Sigmoid colon (tissue), 6 donors: ENCODE measurements at regions not wholly inside any gene's neighbourhood (a gene's known extent, or its start where the extent isn't known, plus 50 kb on each side); places are given as distances from the start of the nearest gene placed in this dataset.

ENCODE experiments used
- DNase-seq: peaks from one replicate; pipeline ENCODE4 v3.0.0-alpha.2; 2019
- H3K27ac ChIP-seq, 4 donors: fragments of 200-600 bp; sonication (generic); one replicate each; pipeline ENCODE4 v1.5.1; 2016 to 2019; ENCODE audit warnings: mild to moderate bottlenecking in 1 of 4
- H3K27me3 ChIP-seq, 3 donors: fragments of 200-600 bp; sonication (generic); one replicate each; pipeline ENCODE4 v1.5.1; 2019; ENCODE audit warnings: mild to moderate bottlenecking in 1 of 3
- H3K36me3 ChIP-seq, 4 donors: fragments of 200-600 bp; sonication (generic); one replicate each; pipeline ENCODE4 v1.5.1; 2016 to 2019
- H3K4me1 ChIP-seq, 4 donors: fragments of 200-600 bp; sonication (generic); one replicate each; pipeline ENCODE4 v1.5.1; 2017 to 2019
- H3K4me3 ChIP-seq, 4 donors: fragments of 200-600 bp; sonication (generic); one replicate each; pipeline ENCODE4 v1.5.1; 2017 to 2019; ENCODE audit warnings: mild to moderate bottlenecking in 2 of 4, moderate library complexity in 1 of 4
- H3K9me3 ChIP-seq, 4 donors: fragments of 200-600 bp in 3 of 4; sonication (generic) in 3 of 4; one replicate each; pipeline versions ENCODE4 v1.5.1 to v1.6.1; 2013 to 2019
- EP300 ChIP-seq, 4 donors: sonication (generic); formaldehyde crosslinking; IDR thresholded peaks; one replicate each; pipeline ENCODE4 v1.6.1; 2017; ENCODE audit warnings: antibody characterized with exemption in 4 of 4
- POLR2A ChIP-seq, 2 donors: fragments of 450-650 bp; IDR thresholded peaks; one replicate each; pipeline ENCODE4 v1.6.1; 2016; ENCODE audit warnings: antibody characterized with exemption in 2 of 2, mild to moderate bottlenecking in 2 of 2, moderate library complexity in 2 of 2
- POLR2AphosphoS5 ChIP-seq, 4 donors: sonication (generic); formaldehyde crosslinking; IDR thresholded peaks; one replicate each; pipeline ENCODE4 v1.6.1; 2017; ENCODE audit warnings: antibody characterized with exemption in 4 of 4
- WGBS, 2 donors: extraction: QIAGEN DNeasy Blood & Tissue Kit; methylation state at CpG; one replicate each; pipeline ENCODE4 v1.1.7; 2013; 5-methylcytosine and 5-hydroxymethylcytosine counted together
- intact Hi-C: fragments of 100-400 bp; cut with DNase I; formaldehyde crosslinking; loops from one replicate; pipeline ENCODE4 v1.15.1; 2023
- TF ChIP-seq, protein P1 (sequence below), 4 experiments: fragments of 450-650 bp in 3 of 4; fragments of 200-600 bp in 1 of 4; IDR thresholded peaks; one replicate each; pipeline ENCODE4 v1.5.1; 2016 to 2019; ENCODE audit warnings: antibody characterized with exemption in 4 of 4, mild to moderate bottlenecking in 3 of 4, moderate library complexity in 2 of 4
- donor health status: healthy with polysubstance abuse.
- donor health status: healthy.

DNA sequence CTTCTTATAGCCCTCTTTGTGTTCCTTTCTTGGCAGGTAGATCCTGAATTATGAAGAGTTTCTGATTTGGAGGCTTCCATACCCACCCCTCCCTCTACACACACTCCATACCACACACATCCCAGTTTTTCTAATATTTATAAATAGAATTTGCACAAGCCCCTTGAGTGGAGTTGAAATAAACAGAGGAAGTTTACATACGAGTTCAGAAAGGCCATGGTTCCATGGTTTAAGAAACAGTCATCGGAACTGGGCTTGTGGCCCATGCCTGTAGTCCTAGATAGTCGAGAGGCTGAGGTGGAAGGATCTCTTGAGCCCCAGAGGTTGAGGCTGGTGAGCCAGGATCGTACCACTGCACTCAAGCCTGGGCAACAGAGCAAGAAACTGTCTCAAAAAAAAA lies 62.7 kb upstream of the TANC1 start:
- intact Hi-C loops: loop anchor here (10.0 kb wide), 1 partner anchor 379 kb away; the partner anchor contains the start of gene WDSUB1
- H3K4me1 ChIP-seq: peaks cover 0 to 29% (median 22%) of the 10 kb centered on the region in 4 donors
- H3K27ac ChIP-seq: peak overlapping the region in 2 of 4 donors; percentile 31 to 51
- H3K27me3 ChIP-seq: no peaks in the 10 kb centered on the region
- WGBS, 2 donors: 70 to 75% methylated on average over 4 of the region's 4 CpGs
- no peaks in the 10 kb centered on the region for H3K36me3 ChIP-seq
- no peak for DNase-seq
- H3K4me3 ChIP-seq: no peak overlapping the region
- TF ChIP-seq, protein P1, sequence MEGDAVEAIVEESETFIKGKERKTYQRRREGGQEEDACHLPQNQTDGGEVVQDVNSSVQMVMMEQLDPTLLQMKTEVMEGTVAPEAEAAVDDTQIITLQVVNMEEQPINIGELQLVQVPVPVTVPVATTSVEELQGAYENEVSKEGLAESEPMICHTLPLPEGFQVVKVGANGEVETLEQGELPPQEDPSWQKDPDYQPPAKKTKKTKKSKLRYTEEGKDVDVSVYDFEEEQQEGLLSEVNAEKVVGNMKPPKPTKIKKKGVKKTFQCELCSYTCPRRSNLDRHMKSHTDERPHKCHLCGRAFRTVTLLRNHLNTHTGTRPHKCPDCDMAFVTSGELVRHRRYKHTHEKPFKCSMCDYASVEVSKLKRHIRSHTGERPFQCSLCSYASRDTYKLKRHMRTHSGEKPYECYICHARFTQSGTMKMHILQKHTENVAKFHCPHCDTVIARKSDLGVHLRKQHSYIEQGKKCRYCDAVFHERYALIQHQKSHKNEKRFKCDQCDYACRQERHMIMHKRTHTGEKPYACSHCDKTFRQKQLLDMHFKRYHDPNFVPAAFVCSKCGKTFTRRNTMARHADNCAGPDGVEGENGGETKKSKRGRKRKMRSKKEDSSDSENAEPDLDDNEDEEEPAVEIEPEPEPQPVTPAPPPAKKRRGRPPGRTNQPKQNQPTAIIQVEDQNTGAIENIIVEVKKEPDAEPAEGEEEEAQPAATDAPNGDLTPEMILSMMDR (IDR thresholded peaks at IDR 0.05): no peak
- TF ChIP-seq POLR2AphosphoS5 (IDR thresholded peaks at IDR 0.05) (no peak), POLR2A (IDR thresholded peaks at IDR 0.05) (no peak), EP300 (IDR thresholded peaks at IDR 0.05) (no peak)
- H3K9me3 ChIP-seq: no peaks in the 10 kb centered on the region

GRCh38 chr2:158907926-158908456 lies 60.4 kb upstream of the TANC1 start:
- Histone ChIP-seq H3K4me1 (peaks cover 0 to 29% (median 22%) of the 10 kb centered on the region in 4 donors), H3K27ac (no peak overlapping the region), H3K9me3 (no peaks in the 10 kb centered on the region), H3K36me3 (no peaks in the 10 kb centered on the region), H3K27me3 (no peaks in the 10 kb centered on the region), H3K4me3 (no peak overlapping the region)
- TF ChIP-seq, protein P1 (IDR thresholded peaks at IDR 0.05): no peak
- TF ChIP-seq POLR2AphosphoS5 (IDR thresholded peaks at IDR 0.05) (no peak), EP300 (IDR thresholded peaks at IDR 0.05) (no peak), POLR2A (IDR thresholded peaks at IDR 0.05) (no peak)
- WGBS, 2 donors: 91 to 97% methylated on average over 2 of the region's 2 CpGs
- no peak for DNase-seq
- intact Hi-C loops: loop anchor here (10.0 kb wide), 1 partner anchor 377 kb away; the partner anchor contains the start of gene WDSUB1

GRCh38 chr2:158912112-158912511 lies 56.3 kb upstream of the TANC1 start:
- H3K27ac ChIP-seq: no peak overlapping the region
- TF ChIP-seq POLR2AphosphoS5 (IDR thresholded peaks at IDR 0.05) (no peak), POLR2A (IDR thresholded peaks at IDR 0.05) (no peak), EP300 (IDR thresholded peaks at IDR 0.05) (no peak)
- TF ChIP-seq, protein P1 (IDR thresholded peaks at IDR 0.05): no peak
- H3K4me3 ChIP-seq: no peak overlapping the region
- H3K27me3 ChIP-seq: no peaks in the 10 kb centered on the region
- no peak for DNase-seq
- no peaks in the 10 kb centered on the region for H3K36me3 ChIP-seq
- intact Hi-C loops: no loop called here
- 65 to 71% methylated on average over 4 of the region's 4 CpGs for WGBS, 2 donors
- no peaks in the 10 kb centered on the region for H3K9me3 ChIP-seq
- H3K4me1 ChIP-seq: no peaks in the 10 kb centered on the region

GRCh38 chr2:158912765-158913164 lies 55.7 kb upstream of the TANC1 start:
- DNase-seq: no peak

More at GRCh38 chr2:158912765-158913164, 55.7 kb upstream of the TANC1 start:
- Histone ChIP-seq H3K27me3 (no peaks in the 10 kb centered on the region), H3K4me3 (no peak overlapping the region), H3K9me3 (no peaks in the 10 kb centered on the region), H3K4me1 (no peaks in the 10 kb centered on the region), H3K36me3 (no peaks in the 10 kb centered on the region), H3K27ac (no peak overlapping the region)
- WGBS, 2 donors: 88 to 89% methylated on average over 1 of the region's 1 CpG
- TF ChIP-seq POLR2AphosphoS5 (IDR thresholded peaks at IDR 0.05): no peak
- no peak for TF ChIP-seq EP300 (IDR thresholded peaks at IDR 0.05)
- TF ChIP-seq, protein P1 (IDR thresholded peaks at IDR 0.05): no peak
- no peak for TF ChIP-seq POLR2A (IDR thresholded peaks at IDR 0.05)
- intact Hi-C loops: no loop called here
